Activated T-helper 17 cell treated with anti-CD3 and anti-CD28 coated beads, Interleukin-2, amount 50 U/mL, for 72 hours (primary cell): ENCODE measurements at regions not wholly inside any gene's neighbourhood (a gene's known extent, or its start where the extent isn't known, plus 50 kb on each side); places are given as distances from the start of the nearest gene placed in this dataset.

Experiments used
- ATAC-seq: fragments of 150-1000 bp; cut with Tn5 transposase; replicated peaks from 2 replicates; pipeline ENCODE4 v1.10.0; 2021; ENCODE audit warnings: mild to moderate bottlenecking, moderate library complexity
- H3K27ac Mint-ChIP-seq: one replicate; pipeline ENCODE4 v1.8.0; 2022; ENCODE audit warnings: mixed read lengths
- H3K27me3 Mint-ChIP-seq: one replicate; pipeline ENCODE4 v1.8.0; 2022; ENCODE audit warnings: mixed read lengths
- H3K36me3 Mint-ChIP-seq: one replicate; pipeline ENCODE4 v1.8.0; 2022; ENCODE audit warnings: low read depth, mild to moderate bottlenecking, mixed read lengths
- H3K4me1 Mint-ChIP-seq: one replicate; pipeline ENCODE4 v1.8.0; 2022; ENCODE audit warnings: mixed read lengths
- H3K4me3 Mint-ChIP-seq: one replicate; pipeline ENCODE4 v1.8.0; 2022; ENCODE audit warnings: mild to moderate bottlenecking, mixed read lengths
- H3K9me3 Mint-ChIP-seq: one replicate; pipeline ENCODE4 v1.8.0; 2022; ENCODE audit warnings: mixed read lengths

DNA sequence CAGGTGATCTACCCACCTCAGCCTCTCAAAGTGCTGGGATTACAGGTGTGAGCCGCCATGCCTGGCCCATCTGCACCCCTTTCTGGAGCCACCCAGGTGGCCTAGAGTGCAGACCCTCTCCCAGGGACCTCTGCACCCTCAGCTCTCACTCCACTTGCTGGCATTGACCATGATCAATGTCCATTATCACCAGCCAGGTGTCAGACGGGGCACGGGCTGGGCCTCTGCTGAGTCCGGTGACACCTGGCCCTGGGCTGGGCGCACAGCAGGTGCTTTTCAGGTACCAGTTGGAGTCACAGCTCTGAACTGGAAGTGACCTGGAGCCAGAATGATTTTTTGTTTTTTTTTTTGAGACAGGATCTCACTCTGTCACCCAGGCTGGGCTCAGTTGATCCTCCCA lies 91.8 kb upstream of the PMEPA1 start:
- no peak overlapping the region for H3K4me3 Mint-ChIP-seq
- H3K27ac Mint-ChIP-seq: no peak overlapping the region
- no peaks in the 10 kb centered on the region for H3K36me3 Mint-ChIP-seq
- no peaks in the 10 kb centered on the region for H3K9me3 Mint-ChIP-seq
- ATAC-seq: no peak
- H3K27me3 Mint-ChIP-seq: peaks cover 8% of the 10 kb centered on the region
- H3K4me1 Mint-ChIP-seq: peaks cover 2% of the 10 kb centered on the region

DNA sequence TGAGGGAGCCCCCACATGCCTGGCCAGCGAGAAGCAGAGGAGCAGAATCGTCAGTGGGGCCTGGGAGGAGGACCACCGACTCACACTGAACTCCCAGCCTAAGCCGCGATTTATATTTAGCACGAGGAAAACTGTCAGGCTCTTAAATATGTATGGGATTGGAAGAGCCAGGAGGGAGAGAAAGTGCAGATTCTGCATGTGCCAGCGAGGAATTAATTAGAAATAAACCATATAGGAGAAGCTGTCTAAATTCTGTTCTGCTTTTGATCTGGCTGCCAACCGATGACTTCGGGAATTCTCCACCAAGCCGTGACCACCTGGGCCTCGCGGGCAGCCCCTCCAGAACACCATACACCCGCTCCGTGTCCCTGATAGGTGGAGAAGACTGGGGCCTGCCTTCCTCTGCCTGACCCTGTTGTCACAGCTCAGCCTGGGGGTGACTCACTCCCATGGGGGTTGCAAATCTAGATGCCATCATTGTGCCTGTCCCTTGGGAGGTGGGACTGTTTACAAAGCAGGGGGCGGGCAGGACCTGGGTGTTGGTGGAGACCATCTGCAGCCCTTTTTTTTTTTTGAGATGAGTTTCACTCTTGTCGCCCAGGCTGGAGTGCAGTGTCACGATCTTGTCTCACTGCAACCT lies 91.1 kb upstream of the PMEPA1 start:
- Mint-ChIP-seq H3K36me3 (no peaks in the 10 kb centered on the region), H3K4me3 (no peak overlapping the region), H3K27ac (no peak overlapping the region), H3K9me3 (no peaks in the 10 kb centered on the region), H3K27me3 (peaks cover 9% of the 10 kb centered on the region), H3K4me1 (no peaks in the 10 kb centered on the region)
- no peak for ATAC-seq

DNA sequence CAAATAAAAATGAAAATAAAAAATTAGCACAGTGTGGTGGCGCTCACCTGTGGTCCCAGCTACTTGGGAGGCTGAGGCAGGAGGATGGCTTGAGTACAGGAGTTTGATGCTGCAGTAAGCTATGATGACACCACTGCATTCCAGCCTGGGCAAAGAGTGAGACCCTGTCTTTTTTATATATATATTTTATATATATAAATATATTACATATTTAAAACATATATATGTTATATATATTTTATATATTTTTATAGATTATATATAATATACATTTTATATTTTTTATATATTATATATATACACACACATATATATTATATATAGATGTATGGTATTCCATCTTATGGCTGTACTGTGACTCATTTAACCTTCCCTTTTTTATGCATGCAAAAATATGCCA lies 87.6 kb upstream of the PMEPA1 start:
- H3K4me1 Mint-ChIP-seq: no peaks in the 10 kb centered on the region
- no peak for ATAC-seq
- H3K27me3 Mint-ChIP-seq: peaks cover 4% of the 10 kb centered on the region
- no peaks in the 10 kb centered on the region for H3K36me3 Mint-ChIP-seq
- no peak overlapping the region for H3K4me3 Mint-ChIP-seq
- no peaks in the 10 kb centered on the region for H3K9me3 Mint-ChIP-seq
- H3K27ac Mint-ChIP-seq: no peak overlapping the region

DNA sequence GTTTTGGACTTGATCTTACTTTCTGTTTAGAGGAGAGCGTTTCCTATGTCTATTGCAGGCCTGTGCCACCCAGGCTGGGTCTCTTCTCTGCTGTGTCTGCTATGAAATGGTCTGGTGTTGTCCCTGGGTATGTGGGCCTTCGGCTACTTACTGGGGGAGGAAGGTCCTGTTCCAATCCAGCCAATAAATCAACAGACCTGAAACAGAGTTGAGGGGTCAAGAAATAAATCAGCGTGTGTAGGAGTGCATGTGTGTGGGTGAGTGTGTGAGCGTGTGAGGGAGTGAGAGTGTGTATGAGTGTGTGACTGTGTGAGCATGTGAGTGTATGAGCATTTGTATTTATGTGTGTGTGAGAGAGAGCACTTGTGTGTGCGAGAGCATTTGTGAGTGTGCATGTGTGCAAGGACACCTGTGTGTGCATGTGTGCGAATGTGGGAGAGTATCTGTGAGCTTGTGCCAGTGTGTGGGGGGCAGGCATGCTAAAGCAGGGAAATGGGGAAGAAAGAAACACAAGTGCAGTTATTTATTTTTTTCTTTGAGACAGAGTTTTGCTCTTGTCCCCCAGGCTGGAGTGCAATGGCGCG lies 86.3 kb upstream of the PMEPA1 start:
- H3K27me3 Mint-ChIP-seq: peaks cover 4% of the 10 kb centered on the region
- no peak overlapping the region for H3K27ac Mint-ChIP-seq
- ATAC-seq: no peak
- no peaks in the 10 kb centered on the region for H3K9me3 Mint-ChIP-seq
- H3K4me1 Mint-ChIP-seq: no peaks in the 10 kb centered on the region
- no peaks in the 10 kb centered on the region for H3K36me3 Mint-ChIP-seq
- no peak overlapping the region for H3K4me3 Mint-ChIP-seq

DNA sequence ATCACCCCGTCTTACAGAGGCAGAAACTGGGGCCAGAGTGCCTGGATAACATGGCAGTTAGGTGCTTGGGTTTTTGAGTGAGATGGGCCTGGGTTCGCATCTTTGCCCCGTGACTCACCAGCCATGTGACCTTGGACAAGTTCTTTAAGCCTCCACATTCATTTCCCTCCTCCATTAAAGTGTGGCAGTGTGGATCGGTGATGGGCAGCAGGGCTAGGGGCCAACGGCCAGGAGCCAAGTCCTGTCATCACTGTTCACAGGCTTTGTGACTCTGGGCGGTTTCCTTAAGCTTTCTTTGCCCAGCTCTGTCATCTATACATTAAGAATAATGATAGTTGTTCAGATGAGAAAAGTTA lies 85.5 kb upstream of the PMEPA1 start:
- Mint-ChIP-seq H3K36me3 (no peaks in the 10 kb centered on the region), H3K9me3 (no peaks in the 10 kb centered on the region), H3K4me3 (no peak overlapping the region), H3K27ac (no peak overlapping the region), H3K27me3 (peaks cover 4% of the 10 kb centered on the region), H3K4me1 (no peaks in the 10 kb centered on the region)
- ATAC-seq: no peak

DNA sequence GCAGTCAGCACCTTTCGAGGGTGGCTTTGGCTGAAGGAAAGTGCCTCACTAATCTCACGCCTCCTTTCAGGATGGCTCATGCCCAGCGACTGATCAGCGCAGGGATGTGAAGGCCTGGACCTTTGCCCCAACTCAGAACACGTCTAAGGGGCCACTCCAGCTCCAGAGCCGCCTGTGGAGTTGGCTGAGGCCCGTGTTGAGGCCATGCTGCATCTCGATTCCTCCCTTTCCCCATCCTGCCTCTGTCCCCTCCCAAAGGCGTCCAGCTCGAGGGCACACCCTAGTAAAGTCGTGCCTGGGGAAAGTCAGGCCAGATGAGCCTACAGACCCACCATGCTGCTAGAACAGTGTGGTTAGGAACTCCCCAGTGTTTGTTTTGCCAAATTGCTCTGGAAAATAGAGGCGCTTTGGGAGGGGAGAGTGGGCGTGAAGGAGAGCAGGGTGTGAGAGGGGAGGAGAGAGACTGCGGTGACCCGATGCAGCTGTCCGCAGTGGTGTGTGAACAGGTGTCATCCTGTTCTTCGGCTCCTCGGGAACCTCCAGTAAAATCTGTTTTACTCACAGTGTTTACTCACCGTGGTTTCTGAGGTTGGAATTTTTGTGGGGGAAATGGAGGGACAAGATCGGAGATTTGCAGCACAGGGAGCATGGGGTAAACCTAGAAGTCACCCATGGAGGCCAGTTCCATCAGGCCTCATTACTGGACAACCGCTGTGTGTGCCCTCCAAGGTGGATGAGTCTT lies 85.0 kb upstream of the PMEPA1 start:
- H3K4me1 Mint-ChIP-seq: no peaks in the 10 kb centered on the region
- H3K9me3 Mint-ChIP-seq: no peaks in the 10 kb centered on the region
- no peak for ATAC-seq
- H3K36me3 Mint-ChIP-seq: no peaks in the 10 kb centered on the region
- H3K4me3 Mint-ChIP-seq: no peak overlapping the region
- H3K27ac Mint-ChIP-seq: no peak overlapping the region
- H3K27me3 Mint-ChIP-seq: peaks cover 4% of the 10 kb centered on the region

DNA sequence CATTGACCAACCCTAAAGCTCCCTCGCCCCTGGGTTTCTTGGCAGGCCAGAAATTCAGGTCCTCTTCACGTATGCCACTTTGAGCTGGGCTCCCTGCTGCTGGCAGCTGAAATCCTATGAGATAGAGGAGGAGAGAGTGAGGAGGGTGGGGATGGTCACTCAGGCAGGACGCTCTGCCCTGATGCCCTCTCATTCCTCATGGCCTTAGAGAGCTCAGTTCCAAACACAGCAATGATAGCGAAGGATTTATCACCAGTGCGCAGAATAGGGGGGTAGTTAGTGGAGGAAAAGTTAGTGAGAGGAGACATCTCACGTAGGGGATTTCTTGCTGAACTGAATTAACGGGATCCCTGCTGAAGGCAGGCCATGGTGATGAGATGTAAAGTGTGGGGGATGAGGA lies 84.2 kb upstream of the PMEPA1 start:
- Mint-ChIP-seq H3K4me3 (no peak overlapping the region), H3K9me3 (no peaks in the 10 kb centered on the region), H3K27ac (no peak overlapping the region), H3K36me3 (no peaks in the 10 kb centered on the region), H3K4me1 (no peaks in the 10 kb centered on the region), H3K27me3 (peaks cover 4% of the 10 kb centered on the region)
- ATAC-seq: no peak

DNA sequence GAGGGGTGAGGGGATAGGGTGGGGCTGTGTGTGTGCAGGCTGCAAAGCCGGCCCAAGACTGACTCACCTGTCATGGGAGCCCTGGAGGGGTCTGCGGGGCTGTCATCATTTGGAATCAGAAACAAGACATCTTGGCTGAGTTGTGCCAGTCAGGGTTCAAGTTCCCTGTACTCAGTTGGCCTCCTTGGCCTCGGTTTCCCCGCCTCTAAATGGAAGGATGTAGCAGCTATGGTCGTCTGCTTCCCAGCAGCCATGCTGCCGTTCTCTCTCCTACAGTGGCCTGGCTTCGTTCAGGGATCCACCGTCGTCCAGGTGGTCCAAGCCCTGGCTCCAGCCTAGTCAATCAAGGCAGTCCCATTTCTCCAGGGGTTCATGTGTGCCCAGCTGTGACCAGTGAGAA lies 83.6 kb upstream of the PMEPA1 start:
- no peaks in the 10 kb centered on the region for H3K36me3 Mint-ChIP-seq
- H3K27ac Mint-ChIP-seq: no peak overlapping the region
- no peaks in the 10 kb centered on the region for H3K4me1 Mint-ChIP-seq
- peaks cover 4% of the 10 kb centered on the region for H3K27me3 Mint-ChIP-seq
- no peak overlapping the region for H3K4me3 Mint-ChIP-seq
- no peaks in the 10 kb centered on the region for H3K9me3 Mint-ChIP-seq
- ATAC-seq: no peak

DNA sequence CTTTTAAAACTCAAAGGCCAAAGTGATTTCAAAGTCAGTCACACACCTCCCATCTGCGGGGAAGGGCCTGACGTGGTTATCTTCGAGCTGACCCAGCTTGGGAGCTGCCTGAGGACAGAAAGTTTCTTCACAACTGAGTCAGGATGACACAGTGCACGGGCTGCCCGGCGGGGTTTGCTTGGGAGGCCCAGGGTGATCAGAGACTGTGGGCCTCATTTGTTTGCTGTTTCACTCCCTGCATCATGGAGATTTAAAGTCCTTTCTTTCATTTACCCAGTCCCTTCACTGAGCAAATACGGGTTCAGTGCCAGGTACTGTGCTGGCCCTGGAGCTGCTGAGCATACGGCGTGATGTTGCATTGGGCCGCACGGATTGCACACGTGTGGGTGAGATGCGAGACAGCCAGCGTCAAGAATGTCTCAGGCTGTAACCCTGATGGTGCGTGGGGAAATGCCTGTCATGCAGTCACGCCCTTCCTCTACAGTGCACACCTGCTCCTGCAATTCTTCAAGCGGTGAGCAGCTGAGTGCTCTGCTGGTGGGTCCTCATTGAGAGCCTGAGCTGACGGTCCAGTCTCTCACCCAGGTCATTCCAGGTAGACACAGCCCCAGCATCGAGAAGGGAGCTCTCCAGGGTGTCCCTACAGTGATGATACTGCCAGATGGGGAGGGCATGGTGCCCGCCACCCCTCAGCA lies 82.7 kb upstream of the PMEPA1 start:
- Mint-ChIP-seq H3K4me3 (no peak overlapping the region), H3K27ac (no peak overlapping the region), H3K36me3 (no peaks in the 10 kb centered on the region), H3K27me3 (peaks cover 4% of the 10 kb centered on the region), H3K9me3 (no peaks in the 10 kb centered on the region), H3K4me1 (no peaks in the 10 kb centered on the region)
- ATAC-seq: no peak

DNA sequence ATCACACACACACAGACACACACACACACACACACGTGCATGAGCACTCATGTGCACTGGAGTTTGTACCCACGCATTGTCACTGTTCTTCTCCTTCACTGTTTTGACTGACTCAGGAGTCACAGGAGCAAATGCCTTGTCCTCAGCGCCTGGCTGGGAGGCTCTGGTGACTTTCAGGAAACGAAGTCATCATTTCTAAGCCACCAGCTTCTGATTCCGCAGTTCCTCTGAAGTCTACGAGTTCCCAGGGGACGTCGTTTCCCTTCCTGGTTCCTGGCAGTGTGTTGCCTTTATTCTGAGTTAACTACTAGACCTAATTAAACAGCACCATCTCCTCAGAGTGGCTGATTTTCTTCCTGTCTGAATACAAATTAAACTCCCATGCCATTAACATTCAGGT lies 82.2 kb upstream of the PMEPA1 start:
- ATAC-seq: no peak
- Mint-ChIP-seq H3K4me1 (no peaks in the 10 kb centered on the region), H3K27ac (no peak overlapping the region), H3K27me3 (peaks cover 4% of the 10 kb centered on the region), H3K4me3 (no peak overlapping the region), H3K9me3 (no peaks in the 10 kb centered on the region), H3K36me3 (no peaks in the 10 kb centered on the region)

DNA sequence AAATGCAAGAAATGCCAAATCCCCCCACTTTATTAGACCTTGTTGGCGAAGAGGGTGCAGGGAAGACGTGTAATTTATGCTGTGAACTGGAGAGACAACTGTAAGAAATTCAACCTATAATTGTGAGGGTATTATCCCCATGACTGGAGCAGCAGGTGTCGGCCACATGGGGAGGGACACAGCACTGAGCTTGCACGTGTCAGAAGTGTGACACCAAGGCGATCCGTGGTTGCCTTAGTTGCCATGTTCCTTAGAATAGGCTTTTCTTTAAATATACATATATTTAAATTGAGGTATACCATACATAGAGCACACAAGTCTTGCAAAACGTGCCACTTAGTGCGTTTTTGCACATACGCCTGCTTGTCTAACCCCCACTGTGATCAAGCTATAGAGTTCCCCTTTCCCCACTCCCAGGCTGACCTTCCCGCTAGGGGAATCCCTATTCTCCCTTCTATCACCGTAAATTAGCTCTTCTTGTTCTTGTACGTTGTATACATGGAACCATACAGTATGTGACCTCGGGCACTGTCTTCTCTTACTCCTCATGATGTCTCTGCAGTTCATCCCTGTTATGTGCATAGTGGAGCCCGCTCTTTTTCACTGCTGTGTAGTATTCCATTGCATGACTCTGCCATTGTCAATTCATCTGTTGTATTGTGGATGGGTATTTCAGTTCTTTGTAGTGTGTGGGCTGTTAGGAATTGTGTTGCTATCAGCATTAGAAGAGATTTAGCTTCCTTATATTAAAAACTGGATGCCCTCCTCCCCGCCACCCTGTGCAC lies 81.6 kb upstream of the PMEPA1 start:
- Mint-ChIP-seq H3K27me3 (peaks cover 4% of the 10 kb centered on the region), H3K9me3 (no peaks in the 10 kb centered on the region), H3K4me3 (no peak overlapping the region), H3K4me1 (no peaks in the 10 kb centered on the region), H3K27ac (no peak overlapping the region), H3K36me3 (no peaks in the 10 kb centered on the region)
- ATAC-seq: no peak

DNA sequence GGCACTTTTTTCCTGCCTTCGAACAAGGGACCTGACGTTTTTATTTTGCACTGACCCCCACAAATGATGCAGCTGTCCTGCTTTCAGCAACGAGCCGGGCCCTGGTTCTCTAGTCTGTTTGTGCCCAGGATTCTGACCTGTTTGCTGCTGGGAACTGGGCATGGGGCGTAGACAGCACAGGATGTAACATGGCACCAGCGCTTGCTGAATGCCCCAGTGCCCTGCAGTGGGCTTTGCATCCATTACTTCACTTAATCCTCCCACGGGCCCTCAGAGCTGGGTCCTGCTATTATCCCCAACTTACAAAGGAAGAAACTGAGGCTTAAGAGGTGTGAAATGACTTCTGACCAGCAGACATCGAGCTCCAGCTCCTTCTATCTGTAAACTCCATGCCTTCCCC lies 80.4 kb upstream of the PMEPA1 start:
- Mint-ChIP-seq H3K9me3 (no peaks in the 10 kb centered on the region), H3K27ac (no peak overlapping the region), H3K36me3 (no peaks in the 10 kb centered on the region), H3K4me1 (no peaks in the 10 kb centered on the region), H3K4me3 (no peak overlapping the region), H3K27me3 (no peaks in the 10 kb centered on the region)
- no peak for ATAC-seq

DNA sequence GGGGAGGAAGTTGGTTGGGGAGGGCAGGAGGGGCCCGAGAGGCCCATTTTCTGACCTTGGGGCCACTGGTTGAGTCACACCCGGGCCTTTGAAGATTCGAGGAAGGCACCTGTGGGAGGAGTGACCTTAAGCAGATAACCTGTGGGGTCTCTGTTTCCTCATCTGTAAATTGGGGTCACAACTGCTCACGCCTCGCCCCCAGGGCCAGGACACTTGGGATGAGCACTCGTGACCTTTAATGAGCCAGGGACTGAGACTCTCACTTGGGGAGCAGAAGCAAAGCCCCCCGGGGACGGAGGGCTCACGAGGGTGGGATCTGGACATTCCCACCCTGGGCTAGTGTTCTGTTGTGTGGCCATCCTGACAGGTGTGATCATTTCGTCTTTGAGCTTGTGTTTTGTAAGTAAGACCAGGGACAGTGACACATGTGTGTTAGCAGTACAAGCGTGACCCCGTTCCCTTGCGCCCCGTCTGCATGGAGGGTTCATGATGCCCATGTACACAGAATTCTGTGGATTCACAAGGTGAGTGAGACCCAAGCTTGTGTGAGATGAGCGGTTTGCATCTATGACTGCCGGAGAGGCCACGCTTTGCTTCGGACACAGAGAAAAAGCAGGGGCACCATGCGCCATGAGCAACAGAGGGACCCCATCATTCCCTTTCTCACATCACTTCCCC lies 79.3 kb upstream of the PMEPA1 start:
- no peaks in the 10 kb centered on the region for H3K4me1 Mint-ChIP-seq
- ATAC-seq: no peak
- no peaks in the 10 kb centered on the region for H3K9me3 Mint-ChIP-seq
- no peak overlapping the region for H3K4me3 Mint-ChIP-seq
- no peaks in the 10 kb centered on the region for H3K27me3 Mint-ChIP-seq
- H3K27ac Mint-ChIP-seq: no peak overlapping the region
- H3K36me3 Mint-ChIP-seq: no peaks in the 10 kb centered on the region
